CD4-positive, CD25-positive, alpha-beta regulatory T cell (primary cell): ENCODE measurements at regions not wholly inside any gene's neighbourhood (a gene's known extent, or its start where the extent isn't known, plus 50 kb on each side); places are given as distances from the start of the nearest gene placed in this dataset.

ENCODE experiments used
- ATAC-seq, 2 donors: fragments of 150-1000 bp; cut with Tn5 transposase; one replicate each; pipeline ENCODE4 v1.10.0; 2021; ENCODE audit warnings: low read depth in 2 of 2, moderate number of reproducible peaks in 2 of 2, moderate library complexity in 1 of 2
- DNase-seq, 3 donors: peaks; one replicate each; pipeline versions ENCODE4 v3.0.0 to v3.0.0-alpha.2; 2012 to 2022; ENCODE audit warnings: mixed read lengths in 1 of 3
- H3K27ac ChIP-seq: one replicate; pipeline ENCODE4 v1.7.0; 2013; ENCODE audit warnings: mild to moderate bottlenecking, low read length; ENCODE audit not compliant: insufficient read depth, poor library complexity, severe bottlenecking
- H3K27me3 ChIP-seq: one replicate; pipeline ENCODE4 v1.7.0; 2013; ENCODE audit warnings: low read length; ENCODE audit not compliant: control insufficient read depth, insufficient read depth
- H3K36me3 ChIP-seq: one replicate; pipeline ENCODE4 v1.7.0; 2013; ENCODE audit warnings: mild to moderate bottlenecking, low read length, moderate library complexity; ENCODE audit not compliant: control insufficient read depth, insufficient read depth
- H3K4me1 ChIP-seq: 2 replicates; pipeline ENCODE4 v1.7.0; 2013; ENCODE audit warnings: mild to moderate bottlenecking, low read length; ENCODE audit not compliant: insufficient read depth, control insufficient read depth, poor library complexity, severe bottlenecking
- H3K4me3 ChIP-seq: one replicate; pipeline ENCODE4 v1.7.0; 2013; ENCODE audit warnings: low read depth, mild to moderate bottlenecking, low read length, moderate library complexity
- H3K9me3 ChIP-seq, 2 experiments: 1 replicate in 1 of 2; 2 replicates in 1 of 2; pipeline ENCODE4 v1.7.0; 2013; ENCODE audit warnings: low read length in 2 of 2, mild to moderate bottlenecking in 1 of 2, moderate library complexity in 1 of 2; ENCODE audit not compliant: control insufficient read depth in 2 of 2
- H3K27ac Mint-ChIP-seq, 3 donors: one replicate each; pipeline ENCODE4 v1.8.0; 2020 to 2022; ENCODE audit warnings: mild to moderate bottlenecking in 3 of 3, mixed read lengths in 3 of 3, moderate library complexity in 2 of 3
- H3K27me3 Mint-ChIP-seq: one replicate; pipeline ENCODE4 v1.8.0; 2022; ENCODE audit warnings: mild to moderate bottlenecking, mixed read lengths
- H3K36me3 Mint-ChIP-seq: one replicate; pipeline ENCODE4 v1.8.0; 2020; ENCODE audit warnings: mixed read lengths
- H3K4me1 Mint-ChIP-seq, 4 donors: one replicate each; pipeline ENCODE4 v1.8.0; 2020 to 2022; ENCODE audit warnings: mixed read lengths in 4 of 4, mild to moderate bottlenecking in 1 of 4
- H3K4me3 Mint-ChIP-seq, 4 donors: one replicate each; pipeline ENCODE4 v1.8.0; 2020 to 2022; ENCODE audit warnings: mild to moderate bottlenecking in 4 of 4, mixed read lengths in 4 of 4, moderate library complexity in 3 of 4
- H3K9me3 Mint-ChIP-seq, 7 donors: one replicate each; pipeline ENCODE4 v1.8.0; 2020 to 2022; ENCODE audit warnings: mixed read lengths in 7 of 7, mild to moderate bottlenecking in 3 of 7, moderate library complexity in 2 of 7

DNA sequence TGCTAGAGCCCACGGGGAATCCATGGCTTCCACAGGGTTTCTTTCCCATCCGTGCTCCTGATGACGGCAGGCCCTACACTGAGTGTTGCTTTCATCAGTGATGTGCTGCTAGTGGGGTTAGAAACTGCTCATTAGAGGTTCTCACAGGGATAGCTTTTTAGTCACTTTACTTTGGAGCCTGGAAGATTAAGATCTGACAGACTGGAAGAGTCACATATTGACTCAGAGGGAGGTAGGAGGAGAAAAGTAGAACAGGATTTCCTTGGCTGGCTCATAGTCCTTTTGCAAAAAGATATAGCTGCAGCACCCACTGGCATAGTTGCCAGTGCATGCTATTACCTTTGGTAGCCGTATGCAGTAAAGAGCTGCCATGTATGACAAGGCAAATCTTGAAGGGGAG is 890.3 kb downstream of the C6orf118 start:
- Histone ChIP-seq H3K36me3 (no peaks in the 10 kb centered on the region), H3K4me3 (no peak overlapping the region), H3K4me1 (no peaks in the 10 kb centered on the region), H3K27ac (no peak overlapping the region), H3K9me3 (peaks cover 0 to 10% of the 10 kb centered on the region in 2 experiments), H3K27me3 (no peaks in the 10 kb centered on the region)
- H3K4me3 Mint-ChIP-seq, result no peak overlapping the region
- no peak for ATAC-seq
- DNase-seq, result no peak
- no peaks in the 10 kb centered on the region for H3K27me3 Mint-ChIP-seq
- no peaks in the 10 kb centered on the region for H3K36me3 Mint-ChIP-seq
- no peak overlapping the region for H3K27ac Mint-ChIP-seq
- peaks cover 0 to 4% (median 0%) of the 10 kb centered on the region in 4 donors for H3K4me1 Mint-ChIP-seq
- H3K9me3 Mint-ChIP-seq, result peaks cover 0 to 30% (median 6%) of the 10 kb centered on the region in 7 donors

DNA sequence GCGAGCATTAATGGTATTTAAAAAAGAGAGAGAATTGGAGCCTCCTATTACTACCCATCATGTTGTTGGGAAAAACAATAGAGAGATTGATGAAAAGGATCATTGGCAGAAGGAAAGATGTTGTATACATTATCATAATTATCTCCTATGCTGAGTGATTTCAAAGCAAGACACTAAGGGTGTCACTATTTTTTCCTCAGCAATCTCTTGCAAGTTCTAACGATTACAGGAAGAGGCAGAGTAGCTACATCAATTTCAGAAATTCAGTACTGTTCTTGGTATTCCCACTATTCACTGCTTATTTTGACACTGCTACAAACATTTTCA is 891.2 kb downstream of the C6orf118 start:
- Histone ChIP-seq H3K27ac (no peak overlapping the region), H3K36me3 (no peaks in the 10 kb centered on the region), H3K4me3 (no peak overlapping the region), H3K4me1 (no peaks in the 10 kb centered on the region), H3K27me3 (no peaks in the 10 kb centered on the region), H3K9me3 (peaks cover 0 to 10% of the 10 kb centered on the region in 2 experiments)
- peaks cover 2 to 24% (median 13%) of the 10 kb centered on the region in 7 donors for H3K9me3 Mint-ChIP-seq
- DNase-seq, result no peak
- no peaks in the 10 kb centered on the region for H3K36me3 Mint-ChIP-seq
- ATAC-seq, result no peak
- no peak overlapping the region for H3K4me3 Mint-ChIP-seq
- no peak overlapping the region for H3K27ac Mint-ChIP-seq
- peaks cover 0 to 4% (median 0%) of the 10 kb centered on the region in 4 donors for H3K4me1 Mint-ChIP-seq
- no peaks in the 10 kb centered on the region for H3K27me3 Mint-ChIP-seq

DNA sequence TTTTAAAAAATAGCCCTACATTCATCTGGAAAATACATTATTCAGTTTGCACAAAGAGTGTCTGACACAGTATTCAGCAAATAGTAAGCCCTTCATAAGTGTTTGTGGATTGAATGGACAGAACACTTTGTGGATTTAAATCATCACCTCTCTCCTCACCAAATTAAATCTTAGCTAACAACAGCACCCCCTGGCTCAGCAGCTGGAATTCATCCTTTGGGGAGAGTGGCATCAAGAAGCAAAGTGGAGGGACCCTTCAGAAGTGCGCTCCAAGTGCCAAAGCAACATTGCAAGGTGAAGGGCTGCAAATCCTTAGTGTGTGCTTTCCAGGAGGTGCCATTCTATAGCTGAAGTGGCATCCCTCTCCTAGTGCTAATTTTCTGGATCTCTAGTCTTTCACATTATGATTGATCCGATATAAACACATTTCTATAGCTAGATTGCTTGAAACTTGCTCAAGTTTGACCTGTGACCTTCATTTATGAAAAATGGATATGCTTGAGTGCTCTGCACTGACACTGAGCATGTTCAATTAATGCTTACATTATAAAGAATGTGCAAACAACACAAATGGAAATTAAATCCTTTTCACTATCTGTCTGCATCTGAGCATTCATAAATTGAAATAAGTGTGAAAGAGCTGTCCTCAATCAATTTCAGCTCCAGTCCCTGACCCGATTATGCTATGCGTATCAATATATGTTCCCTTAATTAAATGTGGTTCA is 891.7 kb downstream of the C6orf118 start:
- Histone ChIP-seq H3K36me3 (no peaks in the 10 kb centered on the region), H3K27ac (no peak overlapping the region), H3K4me1 (no peaks in the 10 kb centered on the region), H3K4me3 (no peak overlapping the region), H3K27me3 (no peaks in the 10 kb centered on the region), H3K9me3 (peaks cover 0 to 7% of the 10 kb centered on the region in 2 experiments)
- Mint-ChIP-seq H3K27me3 (no peaks in the 10 kb centered on the region), H3K4me3 (no peak overlapping the region), H3K36me3 (no peaks in the 10 kb centered on the region), H3K9me3 (peaks cover 3 to 24% (median 13%) of the 10 kb centered on the region in 7 donors), H3K27ac (no peak overlapping the region), H3K4me1 (peaks cover 0 to 4% (median 0%) of the 10 kb centered on the region in 4 donors)
- no peak for ATAC-seq
- DNase-seq, result no peak

DNA sequence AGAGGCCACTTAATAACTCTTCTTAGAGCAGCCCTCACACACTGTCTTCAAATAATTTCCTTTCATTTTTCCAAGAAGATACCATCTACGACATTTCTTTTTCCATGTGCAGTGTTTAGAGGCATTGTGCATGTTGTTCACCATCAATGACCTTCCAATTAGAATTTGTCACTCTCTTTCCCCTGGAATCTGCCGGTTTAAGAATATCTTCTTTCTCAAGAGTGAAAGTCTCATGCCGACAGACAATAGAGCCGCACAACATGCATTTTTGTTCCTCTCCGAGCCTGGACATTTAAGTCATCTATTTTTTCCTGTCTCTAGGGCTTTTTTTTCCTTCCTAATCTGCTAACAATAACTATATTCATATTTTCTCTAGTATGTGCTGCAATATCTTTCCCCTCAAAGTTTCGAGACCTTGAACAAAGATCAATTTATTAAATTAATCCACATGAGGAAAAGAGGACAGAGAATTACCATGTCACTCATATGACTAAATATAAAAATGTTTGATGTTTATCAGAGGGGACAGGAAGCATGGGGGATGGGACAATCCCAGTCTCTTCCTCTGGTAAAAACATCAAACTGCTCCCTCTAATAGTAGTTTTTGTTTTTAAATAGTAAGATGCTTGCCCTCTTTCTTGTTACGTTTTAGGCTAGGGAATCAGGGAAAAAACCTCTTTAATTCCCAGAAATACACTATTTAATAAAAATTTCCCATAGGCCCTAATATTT is 893.4 kb downstream of the C6orf118 start:
- Mint-ChIP-seq H3K4me3 (no peak overlapping the region), H3K27ac (no peak overlapping the region), H3K4me1 (no peaks in the 10 kb centered on the region), H3K27me3 (no peaks in the 10 kb centered on the region), H3K36me3 (no peaks in the 10 kb centered on the region), H3K9me3 (peaks cover 3 to 18% (median 12%) of the 10 kb centered on the region in 7 donors)
- Histone ChIP-seq H3K9me3 (no peaks in the 10 kb centered on the region), H3K27me3 (no peaks in the 10 kb centered on the region), H3K4me3 (no peak overlapping the region), H3K4me1 (no peaks in the 10 kb centered on the region), H3K36me3 (no peaks in the 10 kb centered on the region), H3K27ac (no peak overlapping the region)
- DNase-seq (no peak), ATAC-seq (no peak)

DNA sequence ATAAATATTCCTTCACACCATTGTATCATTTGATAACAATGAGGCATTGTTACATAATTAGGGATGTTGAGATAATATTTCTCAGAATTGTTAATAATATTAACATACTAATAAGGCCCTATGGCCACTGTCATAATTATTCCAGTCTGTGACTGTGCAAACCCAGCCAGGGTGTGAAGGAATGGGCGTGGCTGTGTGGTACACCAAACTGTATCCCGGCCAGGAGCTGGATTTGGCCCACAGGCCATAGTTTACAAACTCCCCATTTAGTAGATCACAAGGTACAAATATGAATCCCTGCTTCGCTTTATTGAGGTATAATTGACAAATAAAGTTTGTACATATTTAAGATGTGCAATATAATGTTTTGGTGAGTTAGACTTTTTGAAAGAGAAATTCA is 894.7 kb downstream of the C6orf118 start:
- Mint-ChIP-seq H3K36me3 (no peaks in the 10 kb centered on the region), H3K9me3 (peaks cover 0 to 13% (median 9%) of the 10 kb centered on the region in 7 donors), H3K4me1 (no peaks in the 10 kb centered on the region), H3K27me3 (no peaks in the 10 kb centered on the region), H3K4me3 (no peak overlapping the region), H3K27ac (no peak overlapping the region)
- H3K27me3 ChIP-seq, result no peaks in the 10 kb centered on the region
- no peaks in the 10 kb centered on the region for H3K36me3 ChIP-seq
- no peak overlapping the region for H3K27ac ChIP-seq
- no peak for ATAC-seq
- H3K9me3 ChIP-seq, result no peaks in the 10 kb centered on the region
- H3K4me1 ChIP-seq, result no peaks in the 10 kb centered on the region
- no peak for DNase-seq
- no peak overlapping the region for H3K4me3 ChIP-seq

DNA sequence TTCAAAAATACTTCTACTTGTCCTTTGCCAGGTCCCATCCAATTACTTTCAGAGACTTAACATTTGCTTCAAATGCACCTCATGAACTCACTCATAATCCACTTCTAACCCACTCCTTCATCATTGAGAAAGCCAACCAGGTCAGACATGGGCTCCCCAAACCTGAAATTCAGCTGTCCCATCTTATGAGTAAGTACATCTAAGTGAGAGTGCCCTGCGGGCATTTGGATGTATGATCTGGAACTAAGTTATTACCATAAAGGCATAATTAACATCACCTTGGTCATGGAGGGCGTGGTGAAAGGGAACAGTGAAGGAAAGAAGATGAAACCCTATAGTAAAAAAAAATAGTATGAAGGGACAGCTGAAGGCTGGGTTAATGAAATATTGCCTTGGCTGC is 896.8 kb downstream of the C6orf118 start:
- Mint-ChIP-seq H3K4me3 (no peak overlapping the region), H3K9me3 (peaks cover 0 to 13% (median 9%) of the 10 kb centered on the region in 7 donors)
- no peak for DNase-seq

DNA sequence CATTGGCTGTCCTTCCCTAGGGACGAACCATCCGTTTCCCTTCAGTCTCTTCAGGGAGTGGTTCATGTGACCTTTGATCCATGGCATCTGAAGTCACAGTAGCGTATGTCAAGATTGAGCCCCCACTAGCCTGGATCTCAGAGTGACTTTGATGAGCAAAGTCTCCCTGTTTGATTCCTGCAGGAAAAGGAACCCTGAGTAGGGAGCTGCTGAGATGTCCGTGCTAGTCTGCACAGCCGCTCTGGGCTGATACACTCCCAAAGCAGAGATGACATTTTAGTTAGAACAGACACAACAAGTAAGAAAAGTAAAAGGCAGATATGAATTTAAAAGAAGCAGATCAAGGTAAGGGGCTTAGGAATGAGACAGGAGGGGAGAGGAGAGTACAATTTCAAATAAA is 899.4 kb downstream of the C6orf118 start:
- ATAC-seq (no peak), DNase-seq (no peak)
- no peak overlapping the region for H3K27ac Mint-ChIP-seq
- H3K36me3 Mint-ChIP-seq, result no peaks in the 10 kb centered on the region
- H3K9me3 Mint-ChIP-seq, result peaks cover 0 to 15% (median 7%) of the 10 kb centered on the region in 7 donors
- H3K27me3 Mint-ChIP-seq, result no peaks in the 10 kb centered on the region
- H3K4me3 Mint-ChIP-seq, result no peak overlapping the region
- H3K4me1 Mint-ChIP-seq, result no peaks in the 10 kb centered on the region
- Histone ChIP-seq H3K27me3 (no peaks in the 10 kb centered on the region), H3K36me3 (no peaks in the 10 kb centered on the region), H3K27ac (no peak overlapping the region), H3K4me1 (no peaks in the 10 kb centered on the region), H3K4me3 (no peak overlapping the region), H3K9me3 (no peaks in the 10 kb centered on the region)

More for the DNA sequence above, 896.8 kb downstream of the C6orf118 start:
- no peak for ATAC-seq
- H3K4me3 ChIP-seq, result no peak overlapping the region
- H3K9me3 ChIP-seq, result no peaks in the 10 kb centered on the region
- H3K36me3 Mint-ChIP-seq, result no peaks in the 10 kb centered on the region
- H3K27me3 ChIP-seq, result no peaks in the 10 kb centered on the region
- no peaks in the 10 kb centered on the region for H3K4me1 Mint-ChIP-seq
- H3K27ac ChIP-seq, result no peak overlapping the region
- H3K4me1 ChIP-seq, result no peaks in the 10 kb centered on the region
- H3K36me3 ChIP-seq, result no peaks in the 10 kb centered on the region
- H3K27me3 Mint-ChIP-seq, result no peaks in the 10 kb centered on the region
- no peak overlapping the region for H3K27ac Mint-ChIP-seq
